ENCODE measurements at regions not wholly inside any gene's neighbourhood (a gene's known extent, or its start where the extent isn't known, plus 50 kb on each side); places are given as distances from the start of the nearest gene placed in this dataset.
"Not testable (repeated sequence)": the region's sequence is repeated elsewhere in the genome, so short reads cannot be mapped to it uniquely, and the experiment has no call there.

GRCh38 chr2:12442476-12442847 is 274.3 kb upstream of the TRIB2 start:
- peak; percentile 54 for DNase-seq (ENCODE audit: low read depth, low spot score)

GRCh38 chr2:12448846-12449505 is 267.8 kb upstream of the TRIB2 start:
- no peak for DNase-seq (ENCODE audit: low read depth, low spot score)

DNA sequence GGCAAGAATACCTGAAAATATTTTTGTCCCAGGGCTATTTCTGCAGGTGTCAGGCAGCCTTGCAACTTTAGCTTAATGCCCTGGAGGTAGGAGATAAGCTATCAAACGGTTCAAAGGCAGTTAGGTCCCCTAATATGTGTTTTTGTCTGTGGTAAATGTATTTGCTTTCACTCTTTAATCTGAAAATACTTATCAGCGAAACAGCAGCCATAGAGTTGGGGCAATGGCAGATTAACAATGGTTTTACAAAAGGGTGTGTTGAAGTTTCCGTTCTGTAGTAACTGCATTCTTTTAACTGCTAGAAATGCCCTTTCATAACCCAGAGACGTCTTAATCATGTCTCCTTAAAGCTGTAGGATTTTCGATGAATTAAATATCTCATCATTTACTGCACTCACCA is 265.0 kb upstream of the TRIB2 start:
- DNase-seq (ENCODE audit: low read depth, low spot score): no peak

GRCh38 chr2:12452185-12452584 is 264.6 kb upstream of the TRIB2 start:
- no peak for DNase-seq (ENCODE audit: low read depth, low spot score)

- no peak for DNase-seq (ENCODE audit: low read depth, low spot score)
These were observed 263.0 kb upstream of the TRIB2 start for GRCh38 chr2:12453731-12454130.

DNA sequence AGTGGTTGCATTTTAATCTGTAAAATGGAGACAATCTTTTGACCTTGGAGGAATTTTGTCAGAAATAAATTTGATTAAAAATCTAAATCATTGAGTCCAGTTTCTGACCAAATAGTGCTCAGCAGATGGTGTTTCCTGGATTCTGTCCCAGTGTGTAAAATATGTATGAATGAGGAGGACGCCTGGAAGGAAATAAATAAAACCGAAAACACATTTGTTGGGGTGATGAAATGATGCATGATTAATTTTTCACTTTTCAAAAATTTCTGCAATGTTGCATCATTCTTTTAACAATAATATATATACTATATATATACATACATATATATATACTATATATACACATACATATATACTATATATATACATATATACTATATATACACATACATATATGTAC is 261.1 kb upstream of the TRIB2 start:
- no peak for DNase-seq (ENCODE audit: low read depth, low spot score)

DNA sequence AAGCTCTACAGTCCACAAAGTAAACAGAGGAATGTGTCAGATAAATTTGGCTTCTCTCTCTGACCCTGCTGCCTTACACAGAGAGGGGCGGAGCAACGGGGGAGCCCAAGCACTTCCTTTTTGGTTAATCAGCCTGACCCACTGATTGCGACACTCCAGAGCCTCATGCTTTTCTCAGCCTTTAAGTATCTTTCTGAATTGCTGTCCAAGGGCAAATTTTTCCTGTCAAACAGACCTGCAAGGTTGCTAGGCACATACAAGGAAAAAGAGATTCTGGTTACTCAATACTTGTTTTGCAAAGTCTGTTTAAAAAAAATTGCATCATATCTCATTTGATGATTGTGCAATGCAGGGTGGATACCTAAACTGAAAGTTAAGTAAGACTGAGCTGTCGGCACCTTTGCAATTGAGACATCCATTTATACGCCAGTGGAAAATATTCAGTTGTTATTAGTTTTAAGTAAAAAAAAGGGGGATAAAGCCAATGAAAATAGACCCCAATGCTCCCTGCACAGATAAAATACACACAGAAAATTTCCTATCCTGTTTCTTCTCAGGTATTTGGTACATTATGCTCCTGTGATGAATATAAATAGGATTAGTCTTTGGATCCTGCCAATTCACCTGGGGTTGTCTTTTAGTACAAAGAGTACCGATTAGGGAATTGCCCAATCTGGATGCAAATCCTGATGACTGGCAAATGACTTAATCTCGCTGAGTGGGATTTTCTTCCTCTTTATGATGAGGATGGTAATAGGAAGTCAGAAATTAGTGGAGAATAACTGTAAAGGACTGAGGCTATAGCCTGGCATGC is 260.2 kb upstream of the TRIB2 start:
- DNase-seq (ENCODE audit: low read depth, low spot score): peak; percentile 75

DNA sequence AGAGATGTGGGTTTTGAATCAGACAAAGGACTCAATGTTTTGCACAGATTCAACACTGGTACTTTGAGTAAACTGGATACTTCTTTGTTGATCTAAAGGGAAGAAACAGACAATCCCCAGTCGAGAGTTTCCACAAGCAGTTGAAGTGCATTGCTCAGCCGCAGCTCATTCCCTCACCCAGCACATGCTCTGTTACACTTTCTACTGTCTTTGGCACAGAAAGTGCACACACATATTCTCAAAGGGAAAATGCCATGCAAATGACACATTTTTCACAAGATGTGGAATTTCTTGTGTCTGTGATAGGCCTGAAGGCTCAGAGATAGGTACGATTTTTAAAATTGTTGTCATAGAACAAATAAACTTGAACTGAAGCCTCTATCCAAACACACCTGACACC is 258.9 kb upstream of the TRIB2 start:
- DNase-seq (ENCODE audit: low read depth, low spot score): no peak

DNA sequence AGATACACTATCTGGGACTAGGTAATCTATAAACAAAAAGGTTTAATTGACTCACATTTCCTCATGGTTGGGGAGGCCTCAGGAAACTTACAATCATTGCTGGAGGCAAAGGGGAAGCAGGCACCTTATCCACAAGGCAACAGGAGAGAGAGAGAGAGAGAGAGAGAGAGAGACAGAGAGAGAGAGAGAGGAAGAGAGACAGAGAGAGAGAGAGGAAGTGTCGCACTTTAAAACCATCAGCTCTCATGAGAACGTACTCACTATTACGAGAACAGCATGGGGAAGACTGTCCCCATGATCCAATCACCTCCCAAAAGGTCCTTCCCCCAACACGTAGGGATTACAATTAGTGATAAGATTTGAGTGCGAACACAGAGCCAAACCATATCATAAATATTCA is 253.5 kb upstream of the TRIB2 start:
- no peak for DNase-seq (ENCODE audit: low read depth, low spot score)

- no peak for DNase-seq (ENCODE audit: low read depth, low spot score)
These were observed 251.1 kb upstream of the TRIB2 start for GRCh38 chr2:12465631-12466135.

DNA sequence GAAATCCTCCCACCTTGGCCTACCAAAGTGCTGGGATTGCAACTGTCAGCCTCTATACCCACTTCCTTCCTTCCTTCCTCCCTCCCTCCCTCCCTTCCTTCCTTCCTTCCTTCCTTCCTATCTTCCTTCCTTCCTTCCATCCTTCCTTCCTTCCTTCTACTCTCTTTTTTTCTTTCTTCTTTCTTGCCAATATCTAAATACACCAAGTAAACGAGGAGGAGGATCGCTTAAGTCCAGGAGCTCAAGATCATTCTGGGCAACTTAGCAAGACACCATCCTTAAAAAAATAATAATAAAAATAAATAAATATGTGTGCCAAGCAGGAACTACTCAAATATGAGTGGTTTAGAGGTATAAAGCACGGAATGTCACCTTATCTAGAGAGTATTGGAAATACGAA is 249.4 kb upstream of the TRIB2 start:
- DNase-seq (ENCODE audit: low read depth, low spot score): no peak

GRCh38 chr2:12469141-12469561 is 247.6 kb upstream of the TRIB2 start:
- DNase-seq (ENCODE audit: low read depth, low spot score): no peak

- DNase-seq (ENCODE audit: low read depth, low spot score): not testable (repeated sequence)
These were observed 244.5 kb upstream of the TRIB2 start for GRCh38 chr2:12472265-12472664.

DNA sequence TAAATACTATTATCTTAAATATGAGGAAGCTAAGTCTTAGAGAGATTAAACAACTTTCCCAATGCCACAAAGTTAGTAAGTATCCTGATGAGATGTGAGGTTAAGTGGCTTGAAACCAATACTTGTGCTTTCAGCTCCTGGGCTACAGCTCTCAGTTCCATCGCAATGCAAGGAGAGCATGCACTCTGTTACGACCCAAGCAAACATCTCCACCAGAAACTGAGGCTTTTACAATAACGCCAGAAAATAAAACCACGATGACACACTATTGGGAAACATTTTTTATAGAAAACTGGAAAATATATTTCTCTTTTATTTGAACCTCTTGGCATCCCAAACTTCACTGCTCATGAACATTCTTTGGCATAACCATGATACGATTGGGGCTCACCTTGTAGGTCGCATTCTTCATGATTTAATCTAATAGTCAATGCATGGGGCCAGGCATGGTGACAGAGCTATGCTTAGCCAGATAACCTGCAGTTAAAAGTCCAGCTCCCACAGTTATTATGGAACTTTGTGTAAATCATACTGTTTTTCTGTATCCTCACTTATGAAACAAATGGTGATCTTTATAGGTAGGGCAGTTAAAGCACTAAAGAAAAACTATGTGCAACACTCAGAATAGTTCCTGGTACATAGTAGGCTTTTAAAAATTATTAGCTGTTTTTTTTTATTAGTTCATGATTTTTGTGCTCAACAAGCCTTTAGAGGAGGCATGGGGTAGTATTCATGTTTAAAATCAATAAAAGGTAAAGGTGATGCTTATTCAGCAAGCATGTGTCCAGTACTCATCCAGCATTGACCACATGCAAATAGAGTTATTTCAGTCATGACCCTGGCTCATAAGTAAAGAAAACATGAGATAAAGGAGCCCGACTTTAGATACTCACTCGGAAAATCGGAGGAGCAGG is 238.3 kb upstream of the TRIB2 start:
- no peak for DNase-seq (ENCODE audit: low read depth, low spot score)

GRCh38 chr2:12479065-12479601 is 237.6 kb upstream of the TRIB2 start:
- DNase-seq (ENCODE audit: low read depth, low spot score): no peak

DNA sequence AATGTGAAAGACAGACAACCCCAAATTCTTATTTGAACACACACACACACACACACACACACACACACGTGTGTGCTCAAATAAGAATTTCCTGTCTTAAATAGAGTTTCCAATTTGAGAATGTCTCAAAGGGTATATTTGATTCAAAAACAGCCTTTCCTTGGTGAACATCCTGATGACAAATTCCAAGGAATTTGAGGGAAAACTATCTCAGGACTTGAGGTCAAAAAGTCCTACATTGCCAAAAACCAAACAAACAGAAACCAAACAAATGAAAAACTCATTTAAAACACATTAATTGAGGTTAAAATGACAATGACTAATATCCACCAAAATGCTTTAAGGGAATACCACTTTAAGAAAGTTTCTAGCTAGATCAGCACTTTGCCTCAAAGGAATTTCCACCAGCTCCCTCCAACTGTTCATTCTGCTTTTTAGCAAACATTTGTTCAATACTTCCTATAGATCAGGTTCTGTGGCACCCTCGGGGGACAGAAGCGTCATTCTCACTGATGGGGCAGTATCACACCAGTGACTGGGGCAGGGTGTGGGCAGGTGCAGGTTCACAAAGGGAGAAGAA is 232.1 kb upstream of the TRIB2 start:
- DNase-seq (ENCODE audit: low read depth, low spot score): peak; percentile 17

DNA sequence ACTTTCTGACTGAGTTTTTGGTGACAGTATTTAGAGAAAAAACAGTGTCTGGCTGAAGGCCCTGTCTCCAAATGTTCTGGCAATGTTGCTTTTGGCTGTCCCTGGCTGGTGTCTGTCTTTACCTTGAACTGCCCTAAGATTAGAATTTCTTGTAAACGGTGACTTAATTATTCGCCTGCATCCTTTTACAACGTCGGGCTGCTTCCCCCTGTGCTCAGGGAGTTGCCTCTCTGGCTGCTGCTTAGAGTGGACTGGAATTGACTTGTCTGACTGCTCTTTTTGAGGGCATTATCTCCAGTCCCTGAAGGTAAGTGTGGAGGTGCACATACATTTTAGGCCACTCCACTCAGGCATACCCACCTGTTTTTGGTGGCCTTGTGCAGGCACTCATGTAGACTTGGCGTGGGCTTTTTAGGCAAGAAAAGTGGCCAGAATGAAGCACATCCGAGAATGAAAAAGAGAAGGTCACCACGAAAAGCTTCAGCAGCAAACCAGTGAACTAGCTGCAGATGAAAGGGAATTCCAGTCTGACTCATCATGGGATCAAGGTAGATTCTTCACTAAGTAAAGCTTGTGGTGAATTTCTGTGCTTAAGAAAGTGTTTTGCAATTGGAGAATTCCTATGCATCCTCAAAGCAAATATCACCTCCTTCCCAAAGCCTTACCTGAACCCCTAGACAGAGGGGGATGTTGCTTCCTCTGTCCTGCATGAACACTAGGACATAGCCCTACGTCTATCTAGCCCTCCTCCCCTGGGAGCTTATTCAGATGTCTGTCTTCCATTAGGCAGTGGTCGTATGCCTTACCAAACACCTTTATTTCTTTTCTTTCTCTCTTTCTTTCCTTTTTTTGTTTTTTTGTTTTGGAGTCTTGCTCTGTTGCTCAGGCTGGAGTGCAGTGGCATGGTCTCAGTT is 230.3 kb upstream of the TRIB2 start:
- peak; percentile 72 for DNase-seq (ENCODE audit: low read depth, low spot score)

GRCh38 chr2:12487253-12488004 is 229.3 kb upstream of the TRIB2 start:
- no peak for DNase-seq (ENCODE audit: low read depth, low spot score)

Measured in astrocyte of the hippocampus (primary cell).